Neuronal stem cell (in vitro differentiated cells): ENCODE measurements at regions not wholly inside any gene's neighbourhood (a gene's known extent, or its start where the extent isn't known, plus 50 kb on each side); places are given as distances from the start of the nearest gene placed in this dataset.

ENCODE experiments used
- DNase-seq: peaks from one replicate; pipeline ENCODE4 v3.0.0-alpha.2; 2013; ENCODE audit warnings: low spot score
- H2AFZ ChIP-seq: one replicate; pipeline ENCODE4 v1.6.1; 2013; ENCODE audit warnings: mild to moderate bottlenecking, low read length, inconsistent platforms
- H2AK5ac ChIP-seq: 2 replicates; pipeline ENCODE4 v1.6.1; 2013; ENCODE audit warnings: low read depth, mild to moderate bottlenecking, inconsistent platforms, low read length, moderate library complexity, mixed read lengths
- H2BK120ac ChIP-seq: 2 replicates; pipeline ENCODE4 v1.6.1; 2013; ENCODE audit warnings: low read depth, mild to moderate bottlenecking, inconsistent platforms, low read length, moderate library complexity, mixed read lengths
- H2BK12ac ChIP-seq: one replicate; pipeline ENCODE4 v1.6.1; 2013; ENCODE audit warnings: low read length, inconsistent platforms
- H2BK15ac ChIP-seq: 2 replicates; pipeline ENCODE4 v1.6.1; 2013; ENCODE audit warnings: mild to moderate bottlenecking, low read length, inconsistent platforms, mixed read lengths
- H2BK5ac ChIP-seq: one replicate; pipeline ENCODE4 v1.6.1; 2013; ENCODE audit warnings: inconsistent platforms, mild to moderate bottlenecking, low read length, moderate library complexity
- H3K14ac ChIP-seq: one replicate; pipeline ENCODE4 v1.6.1; 2013; ENCODE audit warnings: low read length, inconsistent platforms
- H3K18ac ChIP-seq: 2 replicates; pipeline ENCODE4 v1.6.1; 2013; ENCODE audit warnings: low read length, inconsistent platforms
- H3K23ac ChIP-seq: 2 replicates; pipeline ENCODE4 v1.6.1; 2013; ENCODE audit warnings: low read depth, mild to moderate bottlenecking, mixed read lengths, low read length, inconsistent platforms; ENCODE audit not compliant: poor library complexity
- H3K27ac ChIP-seq: replicated peaks from 3 replicates; pipeline ENCODE4 v1.5.1; 2013; ENCODE audit warnings: low read length, inconsistent platforms
- H3K27me3 ChIP-seq, 3 experiments: 2 replicates each; pipeline ENCODE4 v1.6.1; 2013; ENCODE audit warnings: low read length in 3 of 3, mild to moderate bottlenecking in 2 of 3, inconsistent platforms in 1 of 3, low read depth in 1 of 3, mixed read lengths in 1 of 3, moderate library complexity in 1 of 3; ENCODE audit not compliant: control insufficient read depth in 3 of 3, insufficient read depth in 3 of 3
- H3K36me3 ChIP-seq, 2 donors: replicated peaks in 1 of 2; 2 replicates each; pipeline ENCODE4 v1.6.1; 2013; ENCODE audit warnings: low read length in 2 of 2; ENCODE audit not compliant: control insufficient read depth in 2 of 2, insufficient read depth in 2 of 2
- H3K4ac ChIP-seq: 2 replicates; pipeline ENCODE4 v1.6.1; 2013; ENCODE audit warnings: inconsistent platforms, mild to moderate bottlenecking, low read length, moderate library complexity
- H3K4me1 ChIP-seq, 2 donors: 1 replicate in 1 of 2; 2 replicates in 1 of 2; pipeline ENCODE4 v1.6.1; 2013; ENCODE audit warnings: low read length in 2 of 2, low read depth in 1 of 2; ENCODE audit not compliant: control insufficient read depth in 2 of 2, insufficient read depth in 1 of 2
- H3K4me2 ChIP-seq: one replicate; pipeline ENCODE4 v1.6.1; 2013; ENCODE audit warnings: mild to moderate bottlenecking, low read length, inconsistent platforms; ENCODE audit not compliant: insufficient read depth, poor library complexity, severe bottlenecking
- H3K4me3 ChIP-seq, 2 donors: 2 replicates each; pipeline ENCODE4 v1.5.1; 2013; ENCODE audit warnings: low read length in 2 of 2, mild to moderate bottlenecking in 2 of 2, inconsistent platforms in 1 of 2, moderate library complexity in 1 of 2
- H3K79me1 ChIP-seq: one replicate; pipeline ENCODE4 v1.6.1; 2013; ENCODE audit warnings: low read depth, mild to moderate bottlenecking, inconsistent platforms, low read length, moderate library complexity
- H3K9ac ChIP-seq: one replicate; pipeline ENCODE4 v1.6.1; 2013; ENCODE audit warnings: mild to moderate bottlenecking, low read depth, low read length, inconsistent platforms; ENCODE audit not compliant: poor library complexity
- H3K9me3 ChIP-seq, 2 donors: replicated peaks in 1 of 2; 2 replicates each; pipeline versions ENCODE3 to v1.6.1; 2013; ENCODE audit warnings: low read length in 2 of 2, mild to moderate bottlenecking in 2 of 2, inconsistent platforms in 1 of 2, low read depth in 1 of 2, mixed read lengths in 1 of 2, moderate library complexity in 1 of 2; ENCODE audit not compliant: control insufficient read depth in 2 of 2, insufficient read depth in 1 of 2
- H4K8ac ChIP-seq: one replicate; pipeline ENCODE4 v1.6.1; 2013; ENCODE audit warnings: low read depth, mild to moderate bottlenecking, inconsistent platforms, low read length, moderate library complexity
- H4K91ac ChIP-seq: one replicate; pipeline ENCODE4 v1.6.1; 2013; ENCODE audit warnings: low read length, low read depth, mild to moderate bottlenecking, inconsistent platforms; ENCODE audit not compliant: poor library complexity
- WGBS, 2 donors: extraction: QIAGEN DNeasy Blood & Tissue Kit; methylation state at CpG; one replicate each; pipeline ENCODE4 v1.1.7; 2013; ENCODE audit warnings: missing lambda C conversion rate in 2 of 2, mixed read lengths in 1 of 2; ENCODE audit not compliant: insufficient read length in 2 of 2, insufficient replicate concordance in 1 of 2; ENCODE audit errors: extremely low coverage in 2 of 2; 5-methylcytosine and 5-hydroxymethylcytosine counted together

DNA sequence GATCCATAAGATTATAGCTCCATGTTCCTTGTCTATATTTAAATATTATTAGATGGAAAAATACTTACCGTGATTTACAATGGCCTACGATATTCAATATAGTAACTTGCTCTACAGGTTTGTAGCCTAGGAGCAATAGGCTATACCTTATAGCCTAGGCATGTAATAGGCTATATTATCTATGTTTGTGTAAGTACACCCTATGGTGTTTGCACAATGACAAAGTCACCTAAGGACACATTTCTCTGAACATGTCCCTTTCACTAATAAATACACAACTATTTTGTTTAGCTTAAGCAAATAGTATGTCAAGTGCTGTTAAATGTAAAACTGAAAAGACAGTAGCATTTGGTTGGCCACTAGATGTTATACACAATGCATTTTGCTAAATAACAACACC lies 248.9 kb upstream of the ADGRL4 start:
- Histone ChIP-seq H3K23ac (no peak overlapping the region), H2AK5ac (no peak overlapping the region), H2BK120ac (no peak overlapping the region), H2BK5ac (no peak overlapping the region), H4K8ac (no peak overlapping the region), H4K91ac (no peak overlapping the region), H3K79me1 (no peaks in the 10 kb centered on the region), H3K27me3 (no peaks in the 10 kb centered on the region), H2BK15ac (no peak overlapping the region), H2BK12ac (no peak overlapping the region), H3K9ac (no peak overlapping the region), H3K14ac (no peak overlapping the region), H3K4me2 (no peak overlapping the region), H3K4me1 (peaks cover 0 to 3% of the 10 kb centered on the region in 2 donors), H3K27ac (no peak overlapping the region), H2AFZ (no peak overlapping the region), H3K18ac (no peak overlapping the region), H3K4me3 (no peak overlapping the region), H3K4ac (no peak overlapping the region), H3K36me3 (no peaks in the 10 kb centered on the region), H3K9me3 (no peaks in the 10 kb centered on the region)
- DNase-seq: no peak
- no CpG with 5 or more reads among the region's 2 CpGs for WGBS, 2 donors

DNA sequence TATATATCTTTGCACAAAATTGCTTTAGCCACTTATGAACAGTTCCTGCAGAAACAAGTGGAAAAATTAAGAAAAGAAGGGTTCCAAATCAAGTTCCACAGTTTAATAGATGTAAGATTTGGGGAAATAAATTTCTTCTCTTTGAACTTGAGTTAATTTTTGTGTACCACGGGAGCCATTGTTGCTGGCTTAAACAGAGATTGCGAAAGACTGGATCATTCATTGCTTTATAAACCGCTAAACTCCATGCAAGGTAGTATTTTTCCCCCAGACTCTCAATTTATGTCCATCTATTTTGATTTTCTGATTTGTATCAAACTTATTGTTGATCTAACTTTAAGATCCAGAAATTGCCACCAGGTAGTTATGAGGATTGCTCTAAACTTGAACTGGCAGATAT lies 246.1 kb upstream of the ADGRL4 start:
- DNase-seq: no peak
- Histone ChIP-seq H3K4me3 (no peak overlapping the region), H2AK5ac (no peak overlapping the region), H4K8ac (no peak overlapping the region), H2BK12ac (no peak overlapping the region), H3K79me1 (no peaks in the 10 kb centered on the region), H3K9ac (no peak overlapping the region), H3K4me2 (no peak overlapping the region), H3K27ac (no peak overlapping the region), H3K4me1 (no peaks in the 10 kb centered on the region), H4K91ac (no peak overlapping the region), H3K36me3 (no peaks in the 10 kb centered on the region), H3K23ac (no peak overlapping the region), H3K27me3 (no peaks in the 10 kb centered on the region), H2BK120ac (no peak overlapping the region), H3K9me3 (no peaks in the 10 kb centered on the region), H2BK5ac (no peak overlapping the region), H3K18ac (no peak overlapping the region), H2BK15ac (no peak overlapping the region), H3K4ac (no peak overlapping the region), H2AFZ (no peak overlapping the region), H3K14ac (no peak overlapping the region)
- WGBS, 2 donors: no CpG with 5 or more reads among the region's 3 CpGs

DNA sequence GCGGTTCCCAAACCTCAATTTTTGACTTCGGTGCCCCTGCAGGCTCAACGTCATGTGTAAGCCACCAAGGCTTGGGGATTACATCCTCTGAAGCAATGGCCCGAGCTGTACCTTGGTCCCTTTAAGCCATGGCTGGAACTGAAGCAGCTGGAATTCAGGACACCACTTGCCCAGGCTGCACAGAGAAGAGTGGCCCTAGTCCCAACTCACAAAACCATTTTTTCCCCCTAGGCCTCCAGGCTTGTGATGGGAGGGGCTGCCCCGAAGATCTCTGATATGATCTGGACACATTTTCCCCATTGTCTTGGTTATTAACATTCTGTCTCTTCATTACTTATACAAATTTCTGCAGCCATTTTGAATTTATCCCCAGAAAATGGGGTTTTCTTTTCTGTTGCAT lies 233.3 kb upstream of the ADGRL4 start:
- no peak for DNase-seq
- Histone ChIP-seq H2BK15ac (no peak overlapping the region), H3K4me2 (no peak overlapping the region), H2AFZ (no peak overlapping the region), H2AK5ac (no peak overlapping the region), H3K36me3 (no peaks in the 10 kb centered on the region), H3K4me3 (no peak overlapping the region), H3K4me1 (peaks cover 0 to 13% of the 10 kb centered on the region in 2 donors), H2BK12ac (no peak overlapping the region), H3K27me3 (no peaks in the 10 kb centered on the region), H3K4ac (no peak overlapping the region), H3K14ac (no peak overlapping the region), H3K27ac (no peak overlapping the region), H3K9ac (no peak overlapping the region), H2BK120ac (no peak overlapping the region), H3K18ac (no peak overlapping the region), H3K9me3 (peaks cover 7 to 16% of the 10 kb centered on the region in 2 donors), H4K91ac (no peak overlapping the region), H4K8ac (no peak overlapping the region), H3K79me1 (no peaks in the 10 kb centered on the region), H2BK5ac (no peak overlapping the region), H3K23ac (no peak overlapping the region)
- WGBS, 2 donors: no CpG with 5 or more reads among the region's 5 CpGs

DNA sequence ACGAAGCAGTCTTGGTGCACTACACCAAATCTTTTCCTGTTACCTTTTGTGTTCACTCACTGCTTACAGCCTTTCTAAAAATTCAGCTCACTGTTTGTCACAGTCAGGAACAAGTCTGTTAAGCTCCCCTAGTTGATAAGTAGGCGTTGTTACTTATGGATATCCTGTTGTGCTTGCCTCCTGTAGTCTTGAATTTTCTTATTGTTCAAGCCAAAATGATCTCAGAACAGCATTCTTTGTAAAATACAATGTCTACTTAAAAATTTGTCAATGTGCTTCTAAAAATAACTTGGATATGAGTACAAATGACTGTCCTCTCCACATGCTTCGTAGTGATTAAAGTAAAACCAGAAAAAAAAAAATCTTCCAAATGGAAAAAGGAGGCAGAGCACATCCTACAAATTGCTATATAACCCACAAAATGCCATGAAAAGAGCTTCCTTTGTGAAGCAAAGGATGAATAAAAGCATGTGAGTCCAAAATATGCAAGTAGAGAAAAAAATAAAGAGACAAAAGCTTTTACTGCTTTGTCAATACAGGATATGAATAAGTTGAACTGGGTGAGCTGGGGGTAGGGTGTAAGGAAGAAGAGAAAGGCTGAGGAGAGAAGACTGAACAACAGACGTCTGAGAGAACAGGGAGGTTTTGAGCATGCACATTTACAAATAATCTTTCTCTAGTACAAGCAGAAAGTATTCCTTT lies 228.9 kb upstream of the ADGRL4 start:
- no peak overlapping the region for H2AK5ac ChIP-seq
- no peak overlapping the region for H3K18ac ChIP-seq
- no peak overlapping the region for H2BK120ac ChIP-seq
- no peak overlapping the region for H2BK5ac ChIP-seq
- peaks cover 0 to 31% of the 10 kb centered on the region in 2 donors for H3K4me1 ChIP-seq
- no peak overlapping the region for H2BK12ac ChIP-seq
- peak overlapping the region in 1 of 2 donors; percentile 14 for H3K4me3 ChIP-seq
- peak; percentile 20 for DNase-seq
- no peak overlapping the region for H3K27ac ChIP-seq
- H3K9me3 ChIP-seq: peaks cover 7 to 13% of the 10 kb centered on the region in 2 donors
- H3K27me3 ChIP-seq: no peaks in the 10 kb centered on the region
- H4K8ac ChIP-seq: no peak overlapping the region
- H4K91ac ChIP-seq: no peak overlapping the region
- H3K9ac ChIP-seq: no peak overlapping the region
- no peak overlapping the region for H3K23ac ChIP-seq
- no peak overlapping the region for H3K14ac ChIP-seq
- no CpG with 5 or more reads among the region's 4 CpGs for WGBS, 2 donors
- H2BK15ac ChIP-seq: no peak overlapping the region
- no peaks in the 10 kb centered on the region for H3K79me1 ChIP-seq
- H3K4me2 ChIP-seq: no peak overlapping the region
- H2AFZ ChIP-seq: peak overlapping the region; percentile 84
- no peak overlapping the region for H3K4ac ChIP-seq
- H3K36me3 ChIP-seq: no peaks in the 10 kb centered on the region
